Left lung (tissue), 4 donors: ENCODE measurements at regions not wholly inside any gene's neighbourhood (a gene's known extent, or its start where the extent isn't known, plus 50 kb on each side); places are given as distances from the start of the nearest gene placed in this dataset.

Experiments
- ATAC-seq: fragments of 200-7000 bp; cut with Tn5 transposase; one replicate; pipeline ENCODE4 v1.9.1; 2020; ENCODE audit warnings: moderate library complexity
- DNase-seq, 4 donors: peaks; one replicate each; pipeline ENCODE4 v3.0.0-alpha.2; 2013 to 2020
- H3K27ac ChIP-seq, 2 donors: fragments of 200-600 bp; sonication (generic) in 1 of 2; one replicate each; pipeline versions ENCODE4 v1.5.0 to v1.8.0; 2020 to 2021
- H3K27me3 ChIP-seq, 2 donors: fragments of 200-600 bp; sonication (generic) in 1 of 2; one replicate each; pipeline versions ENCODE4 v1.5.0 to v1.8.0; 2020 to 2021
- H3K36me3 ChIP-seq, 2 donors: fragments of 200-600 bp; sonication (generic) in 1 of 2; one replicate each; pipeline versions ENCODE4 v1.5.0 to v1.8.0; 2020 to 2021
- H3K4me1 ChIP-seq, 2 donors: fragments of 200-600 bp; one replicate each; pipeline ENCODE4 v1.8.0; 2021
- H3K4me3 ChIP-seq, 2 donors: fragments of 200-600 bp; sonication (generic) in 1 of 2; one replicate each; pipeline versions ENCODE4 v1.5.0 to v1.8.0; 2020 to 2021; ENCODE audit warnings: mild to moderate bottlenecking in 1 of 2
- H3K9me3 ChIP-seq, 2 donors: fragments of 200-600 bp; sonication (generic) in 1 of 2; one replicate each; pipeline versions ENCODE4 v1.5.0 to v1.8.0; 2020 to 2021
- CTCF ChIP-seq, 2 donors: fragments of 200-600 bp; sonication (generic) in 1 of 2; IDR thresholded peaks; one replicate each; pipeline versions ENCODE4 v1.5.0 to v1.8.0; 2021; ENCODE audit warnings: antibody characterized with exemption in 2 of 2
- intact Hi-C, 2 donors: fragments of 100-400 bp; cut with DNase I; formaldehyde crosslinking; loops; one replicate each; pipeline versions ENCODE4 v1.11.2 to v1.14.2; 2022
- donor health status: DM: no; HTN: yes; CAD: no.
- donor health status: DM: no; HTN: no; CAD: no.

GRCh38 chr1:17887661-17888371, 132.7 kb downstream of the ACTL8 start:
- H3K4me3 ChIP-seq: no peak overlapping the region
- intact Hi-C loops: no loop called here
- peaks cover 0 to 43% of the 10 kb centered on the region in 2 donors for H3K27me3 ChIP-seq
- H3K9me3 ChIP-seq: no peaks in the 10 kb centered on the region
- H3K36me3 ChIP-seq: no peaks in the 10 kb centered on the region
- TF ChIP-seq CTCF (IDR thresholded peaks at IDR 0.05): no peak
- no peak for DNase-seq
- no peaks in the 10 kb centered on the region for H3K4me1 ChIP-seq
- ATAC-seq: no peak
- no peak overlapping the region for H3K27ac ChIP-seq

GRCh38 chr1:17890056-17890814, 135.1 kb downstream of the ACTL8 start:
- no peak for ATAC-seq
- no peak overlapping the region for H3K4me3 ChIP-seq
- no peaks in the 10 kb centered on the region for H3K36me3 ChIP-seq
- no peaks in the 10 kb centered on the region for H3K4me1 ChIP-seq
- no peak for TF ChIP-seq CTCF (IDR thresholded peaks at IDR 0.05)
- no peak for DNase-seq
- H3K27ac ChIP-seq: no peak overlapping the region
- peaks cover 0 to 51% of the 10 kb centered on the region in 2 donors for H3K27me3 ChIP-seq
- H3K9me3 ChIP-seq: no peaks in the 10 kb centered on the region
- intact Hi-C loops: no loop called here

- no peaks in the 10 kb centered on the region for H3K36me3 ChIP-seq
- no peaks in the 10 kb centered on the region for H3K4me1 ChIP-seq
- intact Hi-C loops: no loop called here
- no peaks in the 10 kb centered on the region for H3K9me3 ChIP-seq
- DNase-seq: no peak
- TF ChIP-seq CTCF (IDR thresholded peaks at IDR 0.05): no peak
- H3K4me3 ChIP-seq: no peak overlapping the region
- no peak overlapping the region for H3K27ac ChIP-seq
- ATAC-seq: no peak
- H3K27me3 ChIP-seq: peaks cover 0 to 55% of the 10 kb centered on the region in 2 donors
These were observed 135.7 kb downstream of the ACTL8 start for GRCh38 chr1:17890815-17891191.

- no peaks in the 10 kb centered on the region for H3K9me3 ChIP-seq
- H3K27me3 ChIP-seq: peaks cover 0 to 62% of the 10 kb centered on the region in 2 donors
- H3K4me1 ChIP-seq: no peaks in the 10 kb centered on the region
- H3K4me3 ChIP-seq: no peak overlapping the region
- no peak overlapping the region for H3K27ac ChIP-seq
- DNase-seq (no peak), ATAC-seq (no peak)
- TF ChIP-seq CTCF (IDR thresholded peaks at IDR 0.05): no peak
- intact Hi-C loops: no loop called here
- H3K36me3 ChIP-seq: no peaks in the 10 kb centered on the region
These were observed 136.3 kb downstream of the ACTL8 start for GRCh38 chr1:17891205-17892110.

GRCh38 chr1:17892225-17892624, 137.1 kb downstream of the ACTL8 start:
- H3K4me1 ChIP-seq: no peaks in the 10 kb centered on the region
- no peak overlapping the region for H3K4me3 ChIP-seq
- no peaks in the 10 kb centered on the region for H3K9me3 ChIP-seq
- ATAC-seq (peak; percentile 37), DNase-seq (no peak)
- no peaks in the 10 kb centered on the region for H3K36me3 ChIP-seq
- intact Hi-C loops: no loop called here
- no peak overlapping the region for H3K27ac ChIP-seq
- peaks cover 0 to 61% of the 10 kb centered on the region in 2 donors for H3K27me3 ChIP-seq
- no peak for TF ChIP-seq CTCF (IDR thresholded peaks at IDR 0.05)
